NCI-H1930 (cell line): ENCODE measurements at regions not wholly inside any gene's neighbourhood (a gene's known extent, or its start where the extent isn't known, plus 50 kb on each side); places are given as distances from the start of the nearest gene placed in this dataset.
"Not testable (repeated sequence)": the region's sequence is repeated elsewhere in the genome, so short reads cannot be mapped to it uniquely, and the experiment has no call there.

Experiments used
- DNase-seq, 2 experiments: peaks; one replicate each; lab custom pipeline; 2025; lab: John Stamatoyannopoulos, UW

DNA sequence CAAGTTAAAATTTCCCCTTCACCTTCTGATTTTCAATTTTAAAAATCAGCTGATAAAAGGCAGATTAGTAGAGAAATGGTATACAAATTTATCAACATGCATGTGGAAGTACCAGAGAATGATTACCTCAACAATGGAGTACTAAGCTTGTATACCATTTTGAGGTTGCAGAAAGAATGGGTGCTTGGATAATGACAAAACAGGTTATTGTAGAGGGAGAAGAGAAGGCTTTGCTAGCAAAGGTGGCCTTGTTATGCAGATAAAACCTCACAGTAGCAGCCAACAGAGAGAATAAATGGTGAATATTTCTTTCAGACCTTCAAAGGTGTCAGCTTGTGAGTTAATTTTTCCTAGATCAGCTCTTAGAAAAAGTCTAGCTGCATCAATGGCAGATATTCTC lies 1174.9 kb upstream of the ADGRL4 start:
- no peak for DNase-seq

- no peak for DNase-seq
Measured at GRCh38 chr1:80171631-80172030, 1165.1 kb upstream of the ADGRL4 start.

- DNase-seq = no peak
Measured at GRCh38 chr1:80170811-80171485, 1164.4 kb upstream of the ADGRL4 start.

DNA sequence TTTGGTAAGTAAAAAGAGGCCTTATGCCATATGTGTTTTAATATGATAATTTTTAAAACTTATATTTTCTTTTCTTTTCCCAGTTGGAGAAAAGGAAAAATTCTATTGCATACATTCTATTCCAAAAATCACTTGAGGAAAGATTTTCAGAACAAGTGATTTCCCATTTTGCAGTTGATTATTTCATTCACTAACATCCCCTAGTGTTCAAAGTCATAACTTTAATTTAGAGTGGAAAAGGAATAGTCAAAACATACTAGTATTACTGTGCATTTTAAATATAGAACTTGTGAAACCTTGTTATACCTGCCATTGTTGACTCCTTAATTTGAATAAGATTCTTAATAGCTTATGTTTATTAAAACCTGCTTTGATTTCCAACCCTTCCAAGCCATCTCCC lies 1157.6 kb upstream of the ADGRL4 start:
- no peak for DNase-seq

- no peak for DNase-seq
Measured at GRCh38 chr1:80163686-80164085, 1157.2 kb upstream of the ADGRL4 start.

- DNase-seq = no peak
Measured at GRCh38 chr1:80158771-80159170, 1152.2 kb upstream of the ADGRL4 start.

GRCh38 chr1:80158266-80158665 lies 1151.7 kb upstream of the ADGRL4 start:
- no peak for DNase-seq

- no peak for DNase-seq
Measured at GRCh38 chr1:80155371-80155770, 1148.8 kb upstream of the ADGRL4 start.

- no peak for DNase-seq
Measured at GRCh38 chr1:80154176-80154575, 1147.6 kb upstream of the ADGRL4 start.

DNA sequence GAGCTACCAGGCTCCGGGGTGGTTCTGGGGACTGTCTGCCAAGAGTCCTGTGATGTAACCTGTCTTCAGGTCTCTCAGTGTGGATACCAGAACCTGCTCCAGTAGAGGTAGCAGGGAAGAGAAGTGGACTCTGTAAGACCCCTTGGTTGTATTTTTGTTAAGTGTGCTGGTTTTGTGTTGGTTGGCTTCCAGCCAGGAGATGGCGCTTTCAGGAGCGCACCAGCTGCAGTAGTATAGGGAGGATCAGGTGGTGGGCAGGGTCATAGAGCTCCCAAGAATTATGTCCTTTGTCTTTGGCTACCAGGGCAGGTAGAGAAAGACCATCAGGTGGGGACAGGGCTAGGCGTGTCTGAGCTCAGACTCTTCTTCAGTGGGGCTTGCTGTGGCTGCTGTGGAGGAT lies 1147.2 kb upstream of the ADGRL4 start:
- no peak for DNase-seq

- DNase-seq = no peak
Measured at GRCh38 chr1:80143361-80143760, 1136.8 kb upstream of the ADGRL4 start.

GRCh38 chr1:80137946-80138602 lies 1131.5 kb upstream of the ADGRL4 start:
- DNase-seq = not testable (repeated sequence)

- DNase-seq = no peak
Measured at GRCh38 chr1:80113168-80114038, 1106.9 kb upstream of the ADGRL4 start.

GRCh38 chr1:80101159-80101558 lies 1094.6 kb upstream of the ADGRL4 start:
- no peak for DNase-seq

GRCh38 chr1:80099713-80100112 lies 1093.2 kb upstream of the ADGRL4 start:
- DNase-seq = no peak

GRCh38 chr1:80085067-80085466 lies 1078.5 kb upstream of the ADGRL4 start:
- no peak for DNase-seq

DNA sequence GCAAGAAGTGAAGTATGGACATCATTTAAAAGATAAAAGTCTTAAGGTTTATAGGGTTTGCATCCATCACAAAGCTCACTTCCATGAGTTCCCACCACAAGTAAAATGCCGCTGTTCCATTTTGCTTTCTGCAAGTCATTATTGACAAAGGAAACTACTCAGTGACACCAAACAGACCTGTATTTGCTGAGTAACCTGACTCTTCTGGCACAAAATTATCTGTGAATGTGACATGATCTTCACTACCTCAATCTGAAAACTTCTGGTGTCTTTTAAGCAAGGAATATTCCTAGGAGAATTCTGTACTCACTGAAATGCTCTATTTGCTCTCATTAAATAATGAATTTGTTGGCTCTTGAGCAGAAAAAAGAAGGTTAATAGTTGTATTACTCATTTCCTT lies 1077.4 kb upstream of the ADGRL4 start:
- no peak for DNase-seq

- DNase-seq = no peak
Measured at GRCh38 chr1:80076469-80076868, 1069.9 kb upstream of the ADGRL4 start.

DNA sequence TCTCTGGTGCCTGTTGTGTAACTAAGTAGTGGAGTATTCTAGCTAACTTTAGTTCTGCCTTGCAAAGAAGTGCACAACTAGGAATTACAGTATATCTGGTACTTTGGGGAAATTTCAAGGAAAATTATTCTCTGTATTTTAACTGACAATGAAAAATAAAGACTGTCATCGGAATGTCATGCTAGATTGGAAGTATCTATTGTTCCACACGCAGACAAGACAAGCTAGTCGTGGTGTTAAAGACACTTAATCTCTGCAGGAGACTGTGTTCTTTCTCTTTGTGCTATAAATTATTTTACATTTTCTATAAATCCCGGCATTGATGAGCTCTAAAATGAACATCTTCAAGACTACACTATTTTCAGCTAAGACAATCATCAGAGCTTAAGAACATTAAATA lies 1068.8 kb upstream of the ADGRL4 start:
- no peak for DNase-seq

DNA sequence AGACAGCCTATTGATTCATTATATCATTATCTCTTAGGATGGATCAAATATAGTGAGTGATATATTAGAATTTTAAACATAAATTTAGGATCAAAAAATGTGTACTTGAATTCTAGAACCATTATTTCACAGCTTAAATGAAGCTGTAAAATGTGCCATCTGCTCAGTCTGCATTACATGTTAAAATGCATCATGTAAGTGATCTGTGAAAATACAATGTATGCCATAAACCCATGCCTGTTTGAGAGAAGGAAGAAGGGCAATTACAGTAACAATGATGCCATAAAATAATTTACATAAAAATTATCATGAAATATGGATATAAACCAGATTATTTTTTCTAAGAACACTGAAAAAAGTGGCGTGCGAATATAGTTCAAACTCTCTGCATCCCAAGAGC lies 1066.0 kb upstream of the ADGRL4 start:
- DNase-seq = no peak

- peak; percentile 64 to 74 for DNase-seq
Measured at GRCh38 chr1:80066060-80066459, 1059.5 kb upstream of the ADGRL4 start.

- DNase-seq = no peak
Measured at GRCh38 chr1:80064524-80064923, 1058.0 kb upstream of the ADGRL4 start.

DNA sequence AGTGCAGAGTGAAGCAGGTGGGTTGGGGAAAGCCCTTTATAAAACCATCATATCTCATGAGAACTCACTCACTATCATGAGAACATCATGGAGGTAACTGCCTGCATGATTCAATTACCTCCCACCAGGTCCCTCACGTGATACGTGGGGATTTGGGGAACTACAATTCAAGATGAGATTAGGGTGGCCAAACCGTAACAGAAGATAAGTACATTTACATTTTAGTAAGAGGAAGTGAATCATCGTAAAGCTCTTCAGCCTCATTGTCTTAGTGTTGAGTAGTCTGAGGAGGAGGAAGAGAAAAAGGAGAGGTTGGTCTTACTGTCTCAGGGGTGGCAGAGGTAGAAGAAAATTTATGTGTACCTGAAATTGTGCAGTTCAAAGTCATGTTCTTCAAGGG lies 1053.4 kb upstream of the ADGRL4 start:
- no peak for DNase-seq
